Smooth muscle cell (in vitro differentiated cells): ENCODE measurements at regions not wholly inside any gene's neighbourhood (a gene's known extent, or its start where the extent isn't known, plus 50 kb on each side); places are given as distances from the start of the nearest gene placed in this dataset.

Source experiments
- DNase-seq: peaks from one replicate; lab custom pipeline; 2025; ENCODE audit not compliant: unreplicated experiment; lab: John Stamatoyannopoulos, UW
- H2AFZ ChIP-seq: fragments of 200-600 bp; sonication (generic); 2 replicates; pipeline ENCODE4 v1.6.0; 2016; ENCODE audit warnings: antibody characterized with exemption, low read depth, mild to moderate bottlenecking
- H3F3A ChIP-seq: fragments of 200-600 bp; sonication (generic); 2 replicates; pipeline ENCODE4 v1.6.0; 2017; ENCODE audit warnings: antibody characterized with exemption, low read depth
- H3K27ac ChIP-seq: fragments of 200-600 bp; sonication (generic); 2 replicates; pipeline ENCODE4 v1.5.1; 2016; ENCODE audit warnings: low read depth, mild to moderate bottlenecking
- H3K27me3 ChIP-seq: fragments of 200-600 bp; sonication (generic); 2 replicates; pipeline ENCODE4 v1.6.1; 2016; ENCODE audit warnings: low read depth, mild to moderate bottlenecking
- H3K36me3 ChIP-seq: fragments of 200-600 bp; sonication (generic); 2 replicates; pipeline ENCODE4 v1.5.1; 2016; ENCODE audit warnings: low read depth
- H3K4me1 ChIP-seq: fragments of 200-600 bp; sonication (generic); 2 replicates; pipeline ENCODE4 v1.5.1; 2016; ENCODE audit warnings: low read depth
- H3K4me2 ChIP-seq: fragments of 200-600 bp; sonication (generic); 2 replicates; pipeline ENCODE4 v1.6.0; 2016; ENCODE audit warnings: mild to moderate bottlenecking
- H3K4me3 ChIP-seq: fragments of 200-600 bp; sonication (generic); 2 replicates; pipeline ENCODE4 v1.5.1; 2016; ENCODE audit warnings: mild to moderate bottlenecking
- H3K79me2 ChIP-seq: fragments of 200-600 bp; sonication (generic); 2 replicates; pipeline ENCODE4 v1.6.0; 2016; ENCODE audit warnings: low read depth, mild to moderate bottlenecking
- H3K9ac ChIP-seq: fragments of 200-600 bp; sonication (generic); 2 replicates; pipeline ENCODE4 v1.6.0; 2016; ENCODE audit warnings: low read depth
- H3K9me3 ChIP-seq: fragments of 200-600 bp; sonication (generic); replicated peaks from 2 replicates; pipeline ENCODE4 v1.5.1; 2016; ENCODE audit warnings: low read depth
- H4K20me1 ChIP-seq: fragments of 200-600 bp; sonication (generic); 2 replicates; pipeline ENCODE4 v1.6.0; 2016; ENCODE audit warnings: low read depth
- CTCF ChIP-seq: fragments of 200-600 bp; sonication (generic); IDR thresholded peaks from 2 replicates; pipeline ENCODE4 v1.5.1; 2017; ENCODE audit warnings: borderline replicate concordance, mild to moderate bottlenecking, antibody characterized with exemption; ENCODE audit not compliant: insufficient read depth, poor library complexity, severe bottlenecking
- WGBS: methylation state at CpG from one replicate; pipeline ENCODE4 v1.1.7; 2016; ENCODE audit warnings: low lambda C conversion rate; 5-methylcytosine and 5-hydroxymethylcytosine counted together

- H3K79me2 ChIP-seq = peaks cover 2% of the 10 kb centered on the region
- no peak overlapping the region for H3K27ac ChIP-seq
- TF ChIP-seq CTCF = no peak
- no peak for DNase-seq
- H3K27me3 ChIP-seq = no peaks in the 10 kb centered on the region
- H3K4me3 ChIP-seq = no peak overlapping the region
- H3K9ac ChIP-seq = no peak overlapping the region
- H4K20me1 ChIP-seq = peaks cover 34% of the 10 kb centered on the region
- H3K4me2 ChIP-seq = no peak overlapping the region
- peaks cover 28% of the 10 kb centered on the region for H3K4me1 ChIP-seq
- WGBS = 82% methylated on average over 8 of the region's 8 CpGs
- peaks cover 4% of the 10 kb centered on the region for H3F3A ChIP-seq
- no peak overlapping the region for H2AFZ ChIP-seq
- no peaks in the 10 kb centered on the region for H3K36me3 ChIP-seq
- H3K9me3 ChIP-seq = no peaks in the 10 kb centered on the region
These were observed 207.1 kb upstream of the NFE2L3 start for GRCh38 chr7:25944777-25945515.

GRCh38 chr7:25945608-25946007, 206.4 kb upstream of the NFE2L3 start:
- Histone ChIP-seq H3K79me2 (peaks cover 8% of the 10 kb centered on the region), H3K27ac (no peak overlapping the region), H3F3A (peaks cover 3% of the 10 kb centered on the region), H3K4me3 (no peak overlapping the region), H3K9me3 (no peaks in the 10 kb centered on the region), H2AFZ (no peak overlapping the region), H3K9ac (no peak overlapping the region), H3K27me3 (no peaks in the 10 kb centered on the region), H3K4me2 (no peak overlapping the region), H4K20me1 (peaks cover 34% of the 10 kb centered on the region), H3K4me1 (peaks cover 22% of the 10 kb centered on the region), H3K36me3 (no peaks in the 10 kb centered on the region)
- no peak for TF ChIP-seq CTCF
- no peak for DNase-seq

GRCh38 chr7:25946181-25946580, 205.8 kb upstream of the NFE2L3 start:
- TF ChIP-seq CTCF = no peak
- Histone ChIP-seq H3K4me2 (no peak overlapping the region), H4K20me1 (peaks cover 34% of the 10 kb centered on the region), H3K36me3 (no peaks in the 10 kb centered on the region), H3K27me3 (no peaks in the 10 kb centered on the region), H3K9ac (no peak overlapping the region), H3K27ac (no peak overlapping the region), H3K4me3 (no peak overlapping the region), H3K4me1 (peaks cover 19% of the 10 kb centered on the region), H2AFZ (no peak overlapping the region), H3K9me3 (no peaks in the 10 kb centered on the region), H3F3A (no peaks in the 10 kb centered on the region), H3K79me2 (peaks cover 9% of the 10 kb centered on the region)
- no peak for DNase-seq
- 92% methylated on average over 4 of the region's 4 CpGs for WGBS
